ENCODE measurements at regions not wholly inside any gene's neighbourhood (a gene's known extent, or its start where the extent isn't known, plus 50 kb on each side); places are given as distances from the start of the nearest gene placed in this dataset.

DNA sequence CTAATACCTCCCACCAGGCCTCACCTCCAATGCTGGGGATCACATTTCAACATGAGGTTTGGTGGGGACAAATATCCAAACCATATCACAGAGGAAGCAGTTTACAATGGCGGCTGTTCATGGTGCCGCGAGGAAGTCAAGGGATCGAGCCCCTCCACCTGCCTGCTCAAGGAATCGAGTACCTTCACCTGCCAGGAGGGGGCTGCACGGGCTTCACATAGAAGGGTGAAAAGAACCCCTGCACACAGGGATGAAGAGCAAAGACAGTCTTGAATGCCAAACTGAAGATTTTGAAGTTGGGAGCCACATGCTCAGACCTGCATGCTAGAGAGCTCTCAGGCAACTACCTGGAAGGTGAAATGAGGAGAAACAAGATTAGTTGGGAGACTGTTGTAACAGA is 110.3 kb downstream of the KCNF1 start (continued):
- TF ChIP-seq, protein P1, sequence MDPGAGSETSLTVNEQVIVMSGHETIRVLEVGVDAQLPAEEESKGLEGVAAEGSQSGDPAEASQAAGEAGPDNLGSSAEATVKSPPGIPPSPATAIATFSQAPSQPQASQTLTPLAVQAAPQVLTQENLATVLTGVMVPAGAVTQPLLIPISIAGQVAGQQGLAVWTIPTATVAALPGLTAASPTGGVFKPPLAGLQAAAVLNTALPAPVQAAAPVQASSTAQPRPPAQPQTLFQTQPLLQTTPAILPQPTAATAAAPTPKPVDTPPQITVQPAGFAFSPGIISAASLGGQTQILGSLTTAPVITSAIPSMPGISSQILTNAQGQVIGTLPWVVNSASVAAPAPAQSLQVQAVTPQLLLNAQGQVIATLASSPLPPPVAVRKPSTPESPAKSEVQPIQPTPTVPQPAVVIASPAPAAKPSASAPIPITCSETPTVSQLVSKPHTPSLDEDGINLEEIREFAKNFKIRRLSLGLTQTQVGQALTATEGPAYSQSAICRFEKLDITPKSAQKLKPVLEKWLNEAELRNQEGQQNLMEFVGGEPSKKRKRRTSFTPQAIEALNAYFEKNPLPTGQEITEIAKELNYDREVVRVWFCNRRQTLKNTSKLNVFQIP (CRISPR knock-in tag; IDR thresholded peaks at IDR 0.05; ENCODE audit: borderline replicate concordance, low read depth), result no peak
- TF ChIP-seq ZFP30 (CRISPR knock-in tag; IDR thresholded peaks at IDR 0.05), result no peak

DNA sequence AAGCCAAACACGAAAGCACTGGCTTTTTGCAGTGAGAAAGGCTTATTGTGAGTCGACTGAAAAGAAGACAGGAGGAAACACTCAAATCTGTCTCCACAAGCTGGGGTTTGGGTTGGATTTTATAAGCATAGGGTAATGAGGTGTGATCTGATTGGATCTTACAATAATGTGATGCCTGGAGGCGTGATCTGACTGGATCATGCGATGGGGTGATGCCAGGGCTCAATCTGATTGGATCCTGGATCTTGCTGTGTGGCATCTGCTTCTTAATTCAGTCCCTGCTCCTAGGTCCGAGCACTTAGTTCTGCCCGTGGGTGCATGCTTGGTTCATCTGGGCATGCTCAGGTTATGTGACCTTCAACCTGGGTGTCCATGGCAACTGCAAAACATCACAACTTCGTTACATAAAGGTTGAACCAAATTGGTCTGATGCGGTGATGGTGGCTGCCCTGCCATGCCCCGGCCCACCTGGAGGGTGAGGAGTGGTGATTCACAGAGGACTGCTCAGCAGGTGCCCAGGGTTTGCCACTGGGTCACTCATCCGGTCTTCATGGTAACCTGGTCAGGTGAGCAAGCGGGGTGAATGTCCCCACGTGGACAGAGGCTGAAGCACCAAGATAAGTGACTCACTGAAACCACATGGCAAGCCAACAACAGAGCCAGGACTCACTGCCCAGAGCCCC is 111.0 kb downstream of the KCNF1 start:
- ATAC-seq, result no peak
- no peak for TF ChIP-seq SNAI2 (CRISPR knock-in tag; IDR thresholded peaks at IDR 0.05)
- TF ChIP-seq, protein P2, sequence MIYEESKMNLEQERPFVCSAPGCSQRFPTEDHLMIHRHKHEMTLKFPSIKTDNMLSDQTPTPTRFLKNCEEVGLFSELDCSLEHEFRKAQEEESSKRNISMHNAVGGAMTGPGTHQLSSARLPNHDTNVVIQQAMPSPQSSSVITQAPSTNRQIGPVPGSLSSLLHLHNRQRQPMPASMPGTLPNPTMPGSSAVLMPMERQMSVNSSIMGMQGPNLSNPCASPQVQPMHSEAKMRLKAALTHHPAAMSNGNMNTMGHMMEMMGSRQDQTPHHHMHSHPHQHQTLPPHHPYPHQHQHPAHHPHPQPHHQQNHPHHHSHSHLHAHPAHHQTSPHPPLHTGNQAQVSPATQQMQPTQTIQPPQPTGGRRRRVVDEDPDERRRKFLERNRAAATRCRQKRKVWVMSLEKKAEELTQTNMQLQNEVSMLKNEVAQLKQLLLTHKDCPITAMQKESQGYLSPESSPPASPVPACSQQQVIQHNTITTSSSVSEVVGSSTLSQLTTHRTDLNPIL (CRISPR knock-in tag; IDR thresholded peaks at IDR 0.05; ENCODE audit: low read depth), result no peak
- TF ChIP-seq ZFP30 (CRISPR knock-in tag; IDR thresholded peaks at IDR 0.05), result no peak
- TF ChIP-seq TOX (CRISPR knock-in tag; IDR thresholded peaks at IDR 0.05; ENCODE audit: borderline replicate concordance), result no peak
- TF ChIP-seq ZNF70 (CRISPR knock-in tag; IDR thresholded peaks at IDR 0.05), result no peak
- TF ChIP-seq ZFP3 (CRISPR knock-in tag; IDR thresholded peaks at IDR 0.05), result no peak
- no peak for TF ChIP-seq CSDC2 (CRISPR knock-in tag; IDR thresholded peaks at IDR 0.05)
- TF ChIP-seq ARNTL (CRISPR knock-in tag; IDR thresholded peaks at IDR 0.05; ENCODE audit: borderline replicate concordance, low read depth), result no peak
- no peak for TF ChIP-seq PPARA (CRISPR knock-in tag; IDR thresholded peaks at IDR 0.05; ENCODE audit: borderline replicate concordance)
- TF ChIP-seq, protein P1 (CRISPR knock-in tag; IDR thresholded peaks at IDR 0.05; ENCODE audit: borderline replicate concordance, low read depth), result no peak
- no peak for TF ChIP-seq GLIS3 (CRISPR knock-in tag; IDR thresholded peaks at IDR 0.05)
- TF ChIP-seq RARB (CRISPR knock-in tag; IDR thresholded peaks at IDR 0.05), result no peak
- no peak for TF ChIP-seq OSR1 (CRISPR knock-in tag; IDR thresholded peaks at IDR 0.05)
- no peak for TF ChIP-seq ISL1 (CRISPR knock-in tag; IDR thresholded peaks at IDR 0.05)
- no peak for TF ChIP-seq ZNF565 (CRISPR knock-in tag; conservative IDR thresholded peaks at IDR 0.05; ENCODE audit: low read depth)
- TF ChIP-seq, protein P3, sequence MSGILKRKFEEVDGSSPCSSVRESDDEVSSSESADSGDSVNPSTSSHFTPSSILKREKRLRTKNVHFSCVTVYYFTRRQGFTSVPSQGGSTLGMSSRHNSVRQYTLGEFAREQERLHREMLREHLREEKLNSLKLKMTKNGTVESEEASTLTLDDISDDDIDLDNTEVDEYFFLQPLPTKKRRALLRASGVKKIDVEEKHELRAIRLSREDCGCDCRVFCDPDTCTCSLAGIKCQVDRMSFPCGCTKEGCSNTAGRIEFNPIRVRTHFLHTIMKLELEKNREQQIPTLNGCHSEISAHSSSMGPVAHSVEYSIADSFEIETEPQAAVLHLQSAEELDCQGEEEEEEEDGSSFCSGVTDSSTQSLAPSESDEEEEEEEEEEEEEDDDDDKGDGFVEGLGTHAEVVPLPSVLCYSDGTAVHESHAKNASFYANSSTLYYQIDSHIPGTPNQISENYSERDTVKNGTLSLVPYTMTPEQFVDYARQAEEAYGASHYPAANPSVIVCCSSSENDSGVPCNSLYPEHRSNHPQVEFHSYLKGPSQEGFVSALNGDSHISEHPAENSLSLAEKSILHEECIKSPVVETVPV (CRISPR knock-in tag; IDR thresholded peaks at IDR 0.05), result no peak
- TF ChIP-seq, protein P4, sequence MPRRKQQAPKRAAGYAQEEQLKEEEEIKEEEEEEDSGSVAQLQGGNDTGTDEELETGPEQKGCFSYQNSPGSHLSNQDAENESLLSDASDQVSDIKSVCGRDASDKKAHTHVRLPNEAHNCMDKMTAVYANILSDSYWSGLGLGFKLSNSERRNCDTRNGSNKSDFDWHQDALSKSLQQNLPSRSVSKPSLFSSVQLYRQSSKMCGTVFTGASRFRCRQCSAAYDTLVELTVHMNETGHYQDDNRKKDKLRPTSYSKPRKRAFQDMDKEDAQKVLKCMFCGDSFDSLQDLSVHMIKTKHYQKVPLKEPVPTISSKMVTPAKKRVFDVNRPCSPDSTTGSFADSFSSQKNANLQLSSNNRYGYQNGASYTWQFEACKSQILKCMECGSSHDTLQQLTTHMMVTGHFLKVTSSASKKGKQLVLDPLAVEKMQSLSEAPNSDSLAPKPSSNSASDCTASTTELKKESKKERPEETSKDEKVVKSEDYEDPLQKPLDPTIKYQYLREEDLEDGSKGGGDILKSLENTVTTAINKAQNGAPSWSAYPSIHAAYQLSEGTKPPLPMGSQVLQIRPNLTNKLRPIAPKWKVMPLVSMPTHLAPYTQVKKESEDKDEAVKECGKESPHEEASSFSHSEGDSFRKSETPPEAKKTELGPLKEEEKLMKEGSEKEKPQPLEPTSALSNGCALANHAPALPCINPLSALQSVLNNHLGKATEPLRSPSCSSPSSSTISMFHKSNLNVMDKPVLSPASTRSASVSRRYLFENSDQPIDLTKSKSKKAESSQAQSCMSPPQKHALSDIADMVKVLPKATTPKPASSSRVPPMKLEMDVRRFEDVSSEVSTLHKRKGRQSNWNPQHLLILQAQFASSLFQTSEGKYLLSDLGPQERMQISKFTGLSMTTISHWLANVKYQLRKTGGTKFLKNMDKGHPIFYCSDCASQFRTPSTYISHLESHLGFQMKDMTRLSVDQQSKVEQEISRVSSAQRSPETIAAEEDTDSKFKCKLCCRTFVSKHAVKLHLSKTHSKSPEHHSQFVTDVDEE (CRISPR knock-in tag; IDR thresholded peaks at IDR 0.05), result no peak
- TF ChIP-seq, protein P5, sequence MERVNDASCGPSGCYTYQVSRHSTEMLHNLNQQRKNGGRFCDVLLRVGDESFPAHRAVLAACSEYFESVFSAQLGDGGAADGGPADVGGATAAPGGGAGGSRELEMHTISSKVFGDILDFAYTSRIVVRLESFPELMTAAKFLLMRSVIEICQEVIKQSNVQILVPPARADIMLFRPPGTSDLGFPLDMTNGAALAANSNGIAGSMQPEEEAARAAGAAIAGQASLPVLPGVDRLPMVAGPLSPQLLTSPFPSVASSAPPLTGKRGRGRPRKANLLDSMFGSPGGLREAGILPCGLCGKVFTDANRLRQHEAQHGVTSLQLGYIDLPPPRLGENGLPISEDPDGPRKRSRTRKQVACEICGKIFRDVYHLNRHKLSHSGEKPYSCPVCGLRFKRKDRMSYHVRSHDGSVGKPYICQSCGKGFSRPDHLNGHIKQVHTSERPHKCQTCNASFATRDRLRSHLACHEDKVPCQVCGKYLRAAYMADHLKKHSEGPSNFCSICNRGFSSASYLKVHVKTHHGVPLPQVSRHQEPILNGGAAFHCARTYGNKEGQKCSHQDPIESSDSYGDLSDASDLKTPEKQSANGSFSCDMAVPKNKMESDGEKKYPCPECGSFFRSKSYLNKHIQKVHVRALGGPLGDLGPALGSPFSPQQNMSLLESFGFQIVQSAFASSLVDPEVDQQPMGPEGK (CRISPR knock-in tag; IDR thresholded peaks at IDR 0.05; ENCODE audit: borderline replicate concordance), result no peak
- no peak for TF ChIP-seq ZC3H10 (CRISPR knock-in tag; IDR thresholded peaks at IDR 0.05)

Data from SK-N-SH treated with all-trans-retinoic acid at 6 μM for 48 hours (cell line).